ENCODE measurements at regions not wholly inside any gene's neighbourhood (a gene's known extent, or its start where the extent isn't known, plus 50 kb on each side); places are given as distances from the start of the nearest gene placed in this dataset.
"Not testable (repeated sequence)": the region's sequence is repeated elsewhere in the genome, so short reads cannot be mapped to it uniquely, and the experiment has no call there.

GRCh38 chr10:42192450-42192849 lies 445.9 kb downstream of the ZNF33B start:
- DNase-seq (ENCODE audit: low spot score); in situ Hi-C loops (cut with MboI; ENCODE audit: low sequenced_read_pairs, unreplicated experiment): not testable (repeated sequence)
- TF ChIP-seq, protein P1, sequence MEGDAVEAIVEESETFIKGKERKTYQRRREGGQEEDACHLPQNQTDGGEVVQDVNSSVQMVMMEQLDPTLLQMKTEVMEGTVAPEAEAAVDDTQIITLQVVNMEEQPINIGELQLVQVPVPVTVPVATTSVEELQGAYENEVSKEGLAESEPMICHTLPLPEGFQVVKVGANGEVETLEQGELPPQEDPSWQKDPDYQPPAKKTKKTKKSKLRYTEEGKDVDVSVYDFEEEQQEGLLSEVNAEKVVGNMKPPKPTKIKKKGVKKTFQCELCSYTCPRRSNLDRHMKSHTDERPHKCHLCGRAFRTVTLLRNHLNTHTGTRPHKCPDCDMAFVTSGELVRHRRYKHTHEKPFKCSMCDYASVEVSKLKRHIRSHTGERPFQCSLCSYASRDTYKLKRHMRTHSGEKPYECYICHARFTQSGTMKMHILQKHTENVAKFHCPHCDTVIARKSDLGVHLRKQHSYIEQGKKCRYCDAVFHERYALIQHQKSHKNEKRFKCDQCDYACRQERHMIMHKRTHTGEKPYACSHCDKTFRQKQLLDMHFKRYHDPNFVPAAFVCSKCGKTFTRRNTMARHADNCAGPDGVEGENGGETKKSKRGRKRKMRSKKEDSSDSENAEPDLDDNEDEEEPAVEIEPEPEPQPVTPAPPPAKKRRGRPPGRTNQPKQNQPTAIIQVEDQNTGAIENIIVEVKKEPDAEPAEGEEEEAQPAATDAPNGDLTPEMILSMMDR (IDR thresholded peaks at IDR 0.05; ENCODE audit: borderline replicate concordance, control extremely low read depth, extremely low read depth, insufficient read depth, missing control alignments), result peak; percentile 44

DNA sequence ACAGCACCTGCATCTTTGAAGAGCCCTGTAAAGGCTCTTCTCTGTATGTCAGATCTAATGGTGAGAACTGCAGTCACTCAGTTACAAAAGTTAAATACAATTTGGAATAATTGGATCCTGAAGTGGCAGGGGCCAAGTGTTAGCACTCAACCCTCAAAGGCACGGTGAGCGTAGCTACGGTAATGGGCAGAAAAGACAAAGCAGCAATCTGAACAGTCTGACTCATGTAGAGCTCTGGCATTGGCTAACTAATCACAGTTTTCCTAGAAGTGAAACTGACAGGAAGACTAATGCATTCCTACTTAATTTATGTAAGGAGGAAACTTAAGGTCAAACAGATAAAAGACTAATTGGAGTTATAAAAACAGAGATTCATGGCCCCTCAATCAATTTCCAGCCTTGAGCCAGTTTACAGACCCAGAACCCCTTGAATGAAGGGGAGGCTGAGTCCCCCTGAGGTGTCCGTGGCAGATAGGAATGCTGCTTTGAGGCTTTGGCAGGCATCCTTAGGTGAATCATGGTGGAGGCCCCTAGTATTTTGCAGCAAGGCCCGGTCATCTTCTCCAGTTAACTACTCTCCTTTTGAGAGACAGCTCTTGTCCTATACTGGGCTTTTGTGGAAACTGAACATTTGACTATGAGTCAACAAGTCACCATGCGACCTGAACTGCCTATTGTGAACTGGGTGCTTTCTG lies 450.7 kb downstream of the ZNF33B start:
- DNase-seq (ENCODE audit: low spot score); in situ Hi-C loops (cut with MboI; ENCODE audit: low sequenced_read_pairs, unreplicated experiment): not testable (repeated sequence)

- DNase-seq (ENCODE audit: low spot score); in situ Hi-C loops (cut with MboI; ENCODE audit: low sequenced_read_pairs, unreplicated experiment): not testable (repeated sequence)
These were observed 460.3 kb downstream of the ZNF33B start for GRCh38 chr10:42177793-42178689.

- TF ChIP-seq, protein P1 (IDR thresholded peaks at IDR 0.05; ENCODE audit: borderline replicate concordance, control extremely low read depth, extremely low read depth, insufficient read depth, missing control alignments), result no peak
- in situ Hi-C loops (cut with MboI; ENCODE audit: low sequenced_read_pairs, unreplicated experiment), result no loop called here
- peak; percentile 6 for DNase-seq (ENCODE audit: low spot score)
These were observed 461.1 kb downstream of the ZNF33B start for GRCh38 chr10:42177077-42177792.

DNA sequence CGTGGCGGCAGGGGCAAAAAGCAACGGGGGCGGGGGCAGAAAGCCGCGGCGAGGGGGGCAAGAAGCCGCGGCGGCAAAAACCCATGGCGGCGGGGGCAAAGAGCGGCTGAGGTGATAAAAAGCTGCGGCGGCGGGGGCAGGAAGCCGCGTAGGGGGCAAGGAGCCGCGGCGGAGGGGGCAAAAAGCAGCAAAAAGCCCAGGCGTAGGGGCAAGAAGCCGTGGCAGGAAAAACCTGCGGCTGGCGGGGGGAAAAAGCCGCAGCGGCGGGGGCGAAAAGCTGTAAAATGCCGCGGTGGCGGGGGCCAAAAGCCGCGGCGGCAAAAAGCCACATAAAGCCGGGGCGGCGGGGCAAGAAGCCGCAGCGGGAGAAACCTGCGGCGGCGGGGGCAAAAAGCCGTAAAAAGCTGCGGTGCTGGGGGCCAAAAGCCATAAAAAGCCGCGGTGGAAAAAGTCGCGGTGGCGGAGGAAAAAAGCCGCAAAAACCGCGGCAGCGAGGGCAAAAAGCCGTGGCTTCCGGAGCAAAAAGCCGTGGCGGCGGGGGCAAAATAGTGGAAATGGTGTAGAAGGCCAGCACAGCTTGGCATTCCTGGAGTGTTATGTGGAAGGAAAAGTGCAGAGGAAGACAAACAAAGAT lies 487.8 kb downstream of the ZNF33B start:
- peak; percentile 2 for DNase-seq (ENCODE audit: low spot score)
- TF ChIP-seq, protein P1 (IDR thresholded peaks at IDR 0.05; ENCODE audit: borderline replicate concordance, control extremely low read depth, extremely low read depth, insufficient read depth, missing control alignments), result no peak
- in situ Hi-C loops (cut with MboI; ENCODE audit: low sequenced_read_pairs, unreplicated experiment), result no loop called here

GRCh38 chr10:42149722-42150427 lies 488.5 kb downstream of the ZNF33B start:
- peak; percentile 2 for DNase-seq (ENCODE audit: low spot score)
- TF ChIP-seq, protein P1 (IDR thresholded peaks at IDR 0.05; ENCODE audit: borderline replicate concordance, control extremely low read depth, extremely low read depth, insufficient read depth, missing control alignments), result no peak
- in situ Hi-C loops (cut with MboI; ENCODE audit: low sequenced_read_pairs, unreplicated experiment), result no loop called here
